ENCODE measurements at regions not wholly inside any gene's neighbourhood (a gene's known extent, or its start where the extent isn't known, plus 50 kb on each side); places are given as distances from the start of the nearest gene placed in this dataset.

- TF ChIP-seq HMGA1 (CRISPR knock-in tag; conservative IDR thresholded peaks at IDR 0.05) (no peak), MAFK (conservative IDR thresholded peaks at IDR 0.05 in 1 of 2, IDR thresholded peaks at IDR 0.05 in 1 of 2; ENCODE audit: low read length in 2 of 2) (no peak), FOXK1 (CRISPR knock-in tag; IDR thresholded peaks at IDR 0.05; ENCODE audit: borderline replicate concordance, low read depth) (no peak)
Measured at GRCh38 chr18:14921031-14921430, 173.1 kb downstream of the ANKRD30B start.
